K562 (cell line): ENCODE measurements at regions not wholly inside any gene's neighbourhood (a gene's known extent, or its start where the extent isn't known, plus 50 kb on each side); places are given as distances from the start of the nearest gene placed in this dataset.
A peak's percentile ranks its signal among the peaks of the same experiment; 100 is the strongest.

Experiments used
- CHD7 ChIP-seq: fragments of 200-600 bp; sonication (generic); IDR thresholded peaks from one replicate; pipeline ENCODE4 v1.6.1; 2012; ENCODE audit warnings: mild to moderate bottlenecking, low read depth, low read length, inconsistent platforms
- ELF1 ChIP-seq: fragments of 200-800 bp; sonication (Bioruptor generic); IDR thresholded peaks from 2 replicates; pipeline ENCODE4 v1.6.1; 2016; ENCODE audit warnings: missing genetic modification characterization, missing compliant biosample characterization
- ELF2 ChIP-seq: fragments of 250-450 bp; sonication (Bioruptor Pico); IDR thresholded peaks from 2 replicates; pipeline ENCODE4 v1.5.0; 2021; ENCODE audit warnings: mild to moderate bottlenecking
- JUNB ChIP-seq: fragments of 450-650 bp; formaldehyde crosslinking; conservative IDR thresholded peaks from 2 replicates; pipeline ENCODE4 v1.4.0; 2020; ENCODE audit warnings: mild to moderate bottlenecking
- MAX ChIP-seq: sonication (generic); formaldehyde crosslinking; IDR thresholded peaks from 2 replicates; pipeline ENCODE4 v1.9.0; 2022; ENCODE audit warnings: mild to moderate bottlenecking, missing genetic modification reagents
- MCM5 ChIP-seq: fragments of 450-650 bp; IDR thresholded peaks from 2 replicates; pipeline ENCODE4 v1.6.1; 2016; ENCODE audit warnings: low read depth
- MTA3 ChIP-seq: fragments of 450-650 bp; formaldehyde crosslinking; IDR thresholded peaks from 2 replicates; pipeline ENCODE4 v1.6.1; 2017; ENCODE audit warnings: mild to moderate bottlenecking, borderline replicate concordance
- MYC ChIP-seq, 2 experiments: fragments of 250-450 bp in 1 of 2; sonication (Bioruptor Pico) in 1 of 2; IDR thresholded peaks; 2 replicates each; pipeline versions ENCODE4 v1.5.1 to v1.6.1; 2012 to 2021; ENCODE audit warnings: low read depth in 2 of 2, borderline replicate concordance in 1 of 2, improper control_type of control experiment in 1 of 2, low read length in 1 of 2, mild to moderate bottlenecking in 1 of 2, moderate library complexity in 1 of 2
- NEUROD1 ChIP-seq: fragments of 150-350 bp; IDR thresholded peaks from 2 replicates; pipeline ENCODE4 v1.6.1; 2014; ENCODE audit warnings: borderline replicate concordance, low read length, low read depth; ENCODE audit not compliant: partially characterized antibody
- POLR3G ChIP-seq: IDR thresholded peaks from 2 replicates; pipeline ENCODE4 v1.6.1; 2011; ENCODE audit not compliant: insufficient read length, insufficient replicate concordance; ENCODE audit errors: extremely low read depth
- ZBTB8A ChIP-seq: fragments of 450-650 bp; IDR thresholded peaks from 2 replicates; pipeline ENCODE4 v1.6.1; 2018; ENCODE audit warnings: mild to moderate bottlenecking, moderate library complexity; ENCODE audit not compliant: partially characterized antibody
- ZNF184 ChIP-seq: sonication (generic); formaldehyde crosslinking; IDR thresholded peaks from 2 replicates; pipeline ENCODE4 v1.5.0; 2020; ENCODE audit warnings: missing genetic modification reagents
- ZNF3 ChIP-seq: fragments of 250-450 bp; sonication (Bioruptor Pico); IDR thresholded peaks from 2 replicates; pipeline ENCODE4 v1.5.0; 2021; ENCODE audit warnings: mild to moderate bottlenecking, moderate library complexity
- ZNF57 ChIP-seq: fragments of 450-650 bp; formaldehyde crosslinking; IDR thresholded peaks from 2 replicates; pipeline ENCODE4 v1.4.0; 2020; ENCODE audit warnings: mild to moderate bottlenecking, moderate library complexity
- ZNF655 ChIP-seq: fragments of 250-450 bp; sonication (Bioruptor Pico); IDR thresholded peaks from 2 replicates; pipeline ENCODE4 v1.5.0; 2021
- ZNF830 ChIP-seq: fragments of 250-450 bp; sonication (Bioruptor Pico); IDR thresholded peaks from 2 replicates; pipeline ENCODE4 v1.5.0; 2021; ENCODE audit warnings: mild to moderate bottlenecking

GRCh38 chr11:91792779-91793262 is 431.8 kb upstream of the FAT3 start (continued):
- TF ChIP-seq CHD7 (no peak), POLR3G (no peak), ZNF3 (CRISPR knock-in tag) (no peak), ZNF184 (CRISPR knock-in tag) (no peak), ZNF830 (CRISPR knock-in tag) (no peak), NEUROD1 (no peak), JUNB (CRISPR knock-in tag) (no peak), MTA3 (0 out of 2 replicates have a peak, but pooled peaks have one; percentile 69), ELF2 (CRISPR knock-in tag) (no peak), MAX (CRISPR knock-in tag) (no peak), ZBTB8A (no peak), MYC (IDR thresholded peaks at IDR 0.05; ENCODE audit: low read depth, low read length) (peak; percentile 13; the same call in 1 of the 2 replicates), MYC (CRISPR knock-in tag; IDR thresholded peaks at IDR 0.05; ENCODE audit: borderline replicate concordance, low read depth) (no peak), ELF1 (tag) (no peak), ZNF655 (CRISPR knock-in tag) (no peak), MCM5 (no peak), ZNF57 (CRISPR knock-in tag) (no peak)
